HG03108 (cell line): ENCODE measurements at regions not wholly inside any gene's neighbourhood (a gene's known extent, or its start where the extent isn't known, plus 50 kb on each side); places are given as distances from the start of the nearest gene placed in this dataset.
"Not testable (repeated sequence)": the region's sequence is repeated elsewhere in the genome, so short reads cannot be mapped to it uniquely, and the experiment has no call there.

Source experiments
- ATAC-seq: cut with Tn5 transposase; IDR thresholded peaks from one replicate; pipeline ENCODE4 v1.9.1; 2021; ENCODE audit warnings: moderate library complexity; ENCODE audit not compliant: unreplicated experiment

GRCh38 chrX:114095789-114096188 lies 488.1 kb upstream of the HTR2C start:
- ATAC-seq: no peak

- ATAC-seq: no peak
These were observed 496.3 kb upstream of the HTR2C start for GRCh38 chrX:114087543-114087942.

GRCh38 chrX:114077773-114078172 lies 506.1 kb upstream of the HTR2C start:
- ATAC-seq: no peak

- no peak for ATAC-seq
These were observed 508.7 kb upstream of the HTR2C start for GRCh38 chrX:114075073-114075673.

- no peak for ATAC-seq
These were observed 510.0 kb upstream of the HTR2C start for GRCh38 chrX:114073926-114074325.

GRCh38 chrX:114071412-114071811 lies 512.5 kb upstream of the HTR2C start:
- ATAC-seq: no peak

GRCh38 chrX:114065577-114066223 lies 518.2 kb upstream of the HTR2C start:
- no peak for ATAC-seq

- no peak for ATAC-seq
These were observed 522.7 kb upstream of the HTR2C start for GRCh38 chrX:114061226-114061625.

- no peak for ATAC-seq
These were observed 524.9 kb upstream of the HTR2C start for GRCh38 chrX:114058988-114059418.

- not testable (repeated sequence) for ATAC-seq
These were observed 526.5 kb upstream of the HTR2C start for GRCh38 chrX:114057422-114057821.

GRCh38 chrX:114051667-114052315 lies 532.1 kb upstream of the HTR2C start:
- ATAC-seq: no peak

GRCh38 chrX:114050075-114050796 lies 533.6 kb upstream of the HTR2C start:
- no peak for ATAC-seq

GRCh38 chrX:114049063-114049462 lies 534.8 kb upstream of the HTR2C start:
- no peak for ATAC-seq

- no peak for ATAC-seq
These were observed 536.3 kb upstream of the HTR2C start for GRCh38 chrX:114047558-114047957.

- ATAC-seq: no peak
These were observed 537.1 kb upstream of the HTR2C start for GRCh38 chrX:114046695-114047279.

- ATAC-seq: not testable (repeated sequence)
These were observed 542.4 kb upstream of the HTR2C start for GRCh38 chrX:114041470-114041869.

GRCh38 chrX:114040661-114041269 lies 543.1 kb upstream of the HTR2C start:
- not testable (repeated sequence) for ATAC-seq

- ATAC-seq: not testable (repeated sequence)
These were observed 543.8 kb upstream of the HTR2C start for GRCh38 chrX:114040111-114040510.

GRCh38 chrX:114038358-114038757 lies 545.5 kb upstream of the HTR2C start:
- ATAC-seq: no peak

- no peak for ATAC-seq
These were observed 546.4 kb upstream of the HTR2C start for GRCh38 chrX:114037515-114037914.
